Lower leg skin (tissue), 3 donors: ENCODE measurements at regions not wholly inside any gene's neighbourhood (a gene's known extent, or its start where the extent isn't known, plus 50 kb on each side); places are given as distances from the start of the nearest gene placed in this dataset.

ENCODE experiments used
- CTCF ChIP-seq, 3 donors: fragments of 450-650 bp; IDR thresholded peaks; one replicate each; pipeline ENCODE4 v1.5.1; 2016; ENCODE audit warnings: antibody characterized with exemption in 3 of 3, mild to moderate bottlenecking in 3 of 3, moderate library complexity in 2 of 3
- POLR2A ChIP-seq, 2 donors: fragments of 450-650 bp; IDR thresholded peaks; one replicate each; pipeline ENCODE4 v1.6.1; 2016 to 2017; ENCODE audit warnings: antibody characterized with exemption in 2 of 2, mild to moderate bottlenecking in 1 of 2, moderate library complexity in 1 of 2

- TF ChIP-seq CTCF (IDR thresholded peaks at IDR 0.05) (no peak), POLR2A (IDR thresholded peaks at IDR 0.05) (no peak)
Measured at GRCh38 chr12:47340411-47341015, 260.8 kb upstream of the AMIGO2 start.
